ENCODE measurements at regions not wholly inside any gene's neighbourhood (a gene's known extent, or its start where the extent isn't known, plus 50 kb on each side); places are given as distances from the start of the nearest gene placed in this dataset.

DNA sequence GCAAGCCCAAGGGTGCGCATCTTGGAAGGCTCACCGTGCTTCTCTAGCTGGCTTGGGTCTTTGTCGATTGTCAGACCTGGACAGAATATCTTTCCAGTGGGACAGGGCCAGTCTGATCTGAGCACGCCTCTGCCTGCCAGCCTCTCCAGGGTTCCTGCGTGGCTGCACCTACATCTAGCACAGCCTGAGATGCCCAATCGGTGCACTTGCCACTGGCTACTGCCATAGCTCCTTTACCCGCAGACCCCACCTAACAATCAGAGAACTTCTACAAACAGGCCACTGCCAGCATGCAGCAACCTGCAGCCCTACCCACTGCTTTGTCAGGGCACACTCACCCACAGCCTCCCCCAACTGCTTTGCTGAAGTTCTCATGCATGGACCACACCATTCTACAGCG lies 56.7 kb upstream of the PHACTR3 start:
- no peak for DNase-seq (ENCODE audit: extremely low read depth in 1 of 2, low read depth in 1 of 2)

Measured in stimulated activated CD8-positive, alpha-beta memory T cell treated with anti-CD3 and anti-CD28 coated beads, Interleukin-7, amount 100 ng/mL, for 48 hours (primary cell).